Thymus (tissue), 11 donors: ENCODE measurements at regions not wholly inside any gene's neighbourhood (a gene's known extent, or its start where the extent isn't known, plus 50 kb on each side); places are given as distances from the start of the nearest gene placed in this dataset.
"Not testable (repeated sequence)": the region's sequence is repeated elsewhere in the genome, so short reads cannot be mapped to it uniquely, and the experiment has no call there.

ENCODE experiments used
- DNase-seq, 9 donors: peaks; one replicate each; pipeline ENCODE4 v3.0.0-alpha.2; 2013; ENCODE audit warnings: low spot score in 9 of 9, low read depth in 6 of 9, missing footprints in 1 of 9
- H3K27ac ChIP-seq, 2 donors: one replicate each; pipeline ENCODE4 v1.5.1; 2013; ENCODE audit warnings: control low read depth in 1 of 2, low read depth in 1 of 2, low read length in 1 of 2, mild to moderate bottlenecking in 1 of 2, moderate library complexity in 1 of 2
- H3K27me3 ChIP-seq, 2 donors: one replicate each; pipeline ENCODE4 v1.5.1; 2013; ENCODE audit warnings: low read length in 1 of 2; ENCODE audit not compliant: control insufficient read depth in 2 of 2, insufficient read depth in 1 of 2
- H3K36me3 ChIP-seq, 2 donors: one replicate each; pipeline ENCODE4 v1.5.1; 2013; ENCODE audit warnings: low read length in 1 of 2, mild to moderate bottlenecking in 1 of 2, moderate library complexity in 1 of 2; ENCODE audit not compliant: control insufficient read depth in 2 of 2, insufficient read depth in 2 of 2
- H3K4me1 ChIP-seq, 2 donors: one replicate each; pipeline ENCODE4 v1.5.1; 2013; ENCODE audit warnings: low read length in 2 of 2; ENCODE audit not compliant: control insufficient read depth in 2 of 2, insufficient read depth in 2 of 2
- H3K4me3 ChIP-seq, 2 donors: one replicate each; pipeline ENCODE4 v1.5.1; 2013; ENCODE audit warnings: low read length in 2 of 2, control low read depth in 1 of 2, mild to moderate bottlenecking in 1 of 2
- H3K9me3 ChIP-seq, 2 donors: one replicate each; pipeline ENCODE4 v1.5.1; 2013; ENCODE audit warnings: low read length in 1 of 2, mild to moderate bottlenecking in 1 of 2; ENCODE audit not compliant: control insufficient read depth in 2 of 2, insufficient read depth in 1 of 2
- donor health status: healthy.

GRCh38 chrX:87167841-87168240, 349.8 kb upstream of the KLHL4 start:
- H3K9me3 ChIP-seq, result no peaks in the 10 kb centered on the region
- no peaks in the 10 kb centered on the region for H3K27me3 ChIP-seq
- H3K4me1 ChIP-seq, result no peaks in the 10 kb centered on the region
- no peak for DNase-seq
- H3K36me3 ChIP-seq, result no peaks in the 10 kb centered on the region
- no peak overlapping the region for H3K4me3 ChIP-seq
- H3K27ac ChIP-seq, result no peak overlapping the region

- not testable (repeated sequence) for H3K4me3 ChIP-seq, H3K36me3 ChIP-seq, H3K27ac ChIP-seq, DNase-seq, H3K4me1 ChIP-seq, H3K9me3 ChIP-seq, H3K27me3 ChIP-seq
These were observed 339.6 kb upstream of the KLHL4 start for GRCh38 chrX:87178009-87178408.
